Activated CD8-positive, alpha-beta T cell treated with anti-CD3 and anti-CD28 coated beads for 36 hours (primary cell): ENCODE measurements at regions not wholly inside any gene's neighbourhood (a gene's known extent, or its start where the extent isn't known, plus 50 kb on each side); places are given as distances from the start of the nearest gene placed in this dataset.

ENCODE experiments used
- ATAC-seq: fragments of 200-7000 bp; cut with Tn5 transposase; one replicate; pipeline ENCODE4 v1.10.0; 2021; ENCODE audit warnings: mild to moderate bottlenecking, moderate library complexity
- CTCF ChIA-PET: fragments of 350-600 bp; sonication (Branson Sonifier 250); formaldehyde crosslinking; loops from one replicate; lab custom pipeline; 2021; ENCODE audit warnings: antibody characterized with exemption; lab: Charles Lee
- POLR2A ChIA-PET: fragments of 350-600 bp; sonication (Branson Sonifier 250); formaldehyde crosslinking; loops from one replicate; lab custom pipeline; 2021; ENCODE audit warnings: antibody characterized with exemption; lab: Charles Lee
- DNase-seq: peaks from one replicate; pipeline ENCODE4 v3.0.0-alpha.2; 2020
- H3K27ac Mint-ChIP-seq: one replicate; pipeline ENCODE4 v1.8.0; 2021; ENCODE audit warnings: mild to moderate bottlenecking, mixed read lengths
- H3K27me3 Mint-ChIP-seq: one replicate; pipeline ENCODE4 v1.8.0; 2021; ENCODE audit warnings: mixed read lengths
- H3K36me3 Mint-ChIP-seq: one replicate; pipeline ENCODE4 v1.8.0; 2021; ENCODE audit warnings: low read depth, mixed read lengths
- H3K4me1 Mint-ChIP-seq: one replicate; pipeline ENCODE4 v1.8.0; 2021; ENCODE audit warnings: low read depth, mixed read lengths
- H3K4me3 Mint-ChIP-seq: one replicate; pipeline ENCODE4 v1.8.0; 2021; ENCODE audit warnings: mild to moderate bottlenecking, moderate library complexity, mixed read lengths
- H3K9me3 Mint-ChIP-seq: one replicate; pipeline ENCODE4 v1.8.0; 2021; ENCODE audit warnings: mixed read lengths
- CTCF ChIP-seq: fragments of 200-600 bp; IDR thresholded peaks from one replicate; pipeline ENCODE4 v1.8.0; 2022; ENCODE audit warnings: antibody characterized with exemption, mild to moderate bottlenecking
- intact Hi-C: fragments of 100-400 bp; cut with micrococcal nuclease; formaldehyde crosslinking; loops from one replicate; pipeline ENCODE4 v1.10.0; 2022

DNA sequence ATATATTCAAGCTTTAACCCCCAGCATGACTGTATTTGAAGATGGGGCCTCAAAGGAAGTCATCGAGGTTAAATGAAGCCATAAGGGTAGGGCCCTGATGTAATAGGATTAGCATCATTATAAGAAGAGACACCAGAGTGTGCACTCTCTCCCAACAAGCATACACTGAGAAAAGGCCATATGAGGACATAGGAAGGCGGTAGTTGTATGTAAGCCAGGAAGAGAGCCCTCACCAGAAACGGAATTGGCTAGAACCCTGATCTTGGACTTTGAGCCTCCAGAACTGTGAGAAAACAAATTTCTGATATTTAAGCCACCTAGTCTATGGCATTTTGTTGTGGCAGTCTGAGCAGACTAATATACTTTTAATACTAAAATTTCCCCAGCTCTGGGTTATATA, 150.1 kb upstream of the STXBP5 start:
- Mint-ChIP-seq H3K27me3 (no peaks in the 10 kb centered on the region), H3K4me1 (peaks cover 12% of the 10 kb centered on the region), H3K9me3 (no peaks in the 10 kb centered on the region), H3K36me3 (no peaks in the 10 kb centered on the region), H3K27ac (no peak overlapping the region), H3K4me3 (no peak overlapping the region)
- no peak for TF ChIP-seq CTCF
- intact Hi-C loops: no loop called here
- DNase-seq (no peak), ATAC-seq (no peak)
- POLR2A ChIA-PET: no interaction called here
- CTCF ChIA-PET: no interaction called here

GRCh38 chr6:147054871-147055270, 149.3 kb upstream of the STXBP5 start:
- ATAC-seq: no peak
- CTCF ChIA-PET: no interaction called here
- POLR2A ChIA-PET: no interaction called here
- DNase-seq: no peak
- H3K27me3 Mint-ChIP-seq: no peaks in the 10 kb centered on the region
- TF ChIP-seq CTCF: no peak
- H3K27ac Mint-ChIP-seq: no peak overlapping the region
- no peaks in the 10 kb centered on the region for H3K36me3 Mint-ChIP-seq
- intact Hi-C loops: no loop called here
- H3K4me1 Mint-ChIP-seq: peaks cover 12% of the 10 kb centered on the region
- no peak overlapping the region for H3K4me3 Mint-ChIP-seq
- no peaks in the 10 kb centered on the region for H3K9me3 Mint-ChIP-seq

DNA sequence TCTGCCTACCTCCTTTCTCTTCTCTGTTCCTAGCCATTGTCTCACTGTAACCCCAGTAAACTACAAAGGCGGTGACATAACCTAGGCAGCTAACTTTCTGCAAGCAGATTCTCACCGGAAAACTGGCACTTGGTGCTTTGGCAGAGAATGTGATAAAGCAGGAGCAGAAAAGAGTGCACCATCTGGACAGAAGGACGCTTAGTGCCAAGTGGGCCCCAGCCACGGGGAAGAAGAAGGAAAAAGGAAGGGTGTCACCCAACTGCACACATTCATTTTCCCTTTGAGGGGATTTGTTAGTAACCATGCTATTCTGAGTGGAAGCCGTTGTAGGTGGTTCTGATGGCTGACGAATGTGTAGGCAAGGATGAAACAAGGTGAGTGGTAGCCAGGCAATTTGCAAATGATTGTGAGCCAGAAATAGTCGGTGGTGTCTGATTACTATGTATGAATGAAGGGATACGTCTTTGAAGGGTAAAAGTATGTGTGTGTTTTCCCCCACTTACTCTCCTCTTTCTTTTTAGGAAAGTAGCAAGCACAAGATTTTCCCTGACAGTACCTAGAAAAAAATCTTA, 148.3 kb upstream of the STXBP5 start:
- Mint-ChIP-seq H3K36me3 (no peaks in the 10 kb centered on the region), H3K27ac (peak overlapping the region; percentile 3), H3K4me1 (peaks cover 12% of the 10 kb centered on the region), H3K4me3 (no peak overlapping the region), H3K27me3 (no peaks in the 10 kb centered on the region), H3K9me3 (no peaks in the 10 kb centered on the region)
- CTCF ChIA-PET: no interaction called here
- POLR2A ChIA-PET: no interaction called here
- intact Hi-C loops: no loop called here
- DNase-seq (no peak), ATAC-seq (peak; percentile 37)
- TF ChIP-seq CTCF: no peak

DNA sequence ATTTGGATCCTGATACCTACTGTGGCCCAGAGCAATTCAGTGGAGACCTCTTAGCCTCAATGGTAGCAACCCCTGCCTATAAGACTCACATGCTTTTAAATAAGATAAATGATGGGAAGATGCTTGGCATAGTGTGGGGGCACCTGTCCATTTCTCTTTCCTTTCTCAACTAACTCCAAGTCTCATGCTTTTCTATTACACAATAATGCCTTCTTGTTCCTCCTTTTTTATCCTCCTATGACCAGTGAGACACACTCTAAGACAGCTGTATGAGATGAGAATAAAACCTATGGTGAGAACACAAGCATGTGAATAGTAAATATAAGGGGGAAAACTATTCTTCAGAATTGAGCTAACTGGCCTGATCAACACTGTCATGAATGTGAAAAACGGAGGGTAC, 147.0 kb upstream of the STXBP5 start:
- CTCF ChIA-PET: no interaction called here
- Mint-ChIP-seq H3K4me3 (no peak overlapping the region), H3K27me3 (no peaks in the 10 kb centered on the region), H3K27ac (no peak overlapping the region), H3K9me3 (no peaks in the 10 kb centered on the region), H3K36me3 (no peaks in the 10 kb centered on the region), H3K4me1 (peaks cover 12% of the 10 kb centered on the region)
- POLR2A ChIA-PET: no interaction called here
- DNase-seq (no peak), ATAC-seq (no peak)
- no peak for TF ChIP-seq CTCF
- intact Hi-C loops: no loop called here

DNA sequence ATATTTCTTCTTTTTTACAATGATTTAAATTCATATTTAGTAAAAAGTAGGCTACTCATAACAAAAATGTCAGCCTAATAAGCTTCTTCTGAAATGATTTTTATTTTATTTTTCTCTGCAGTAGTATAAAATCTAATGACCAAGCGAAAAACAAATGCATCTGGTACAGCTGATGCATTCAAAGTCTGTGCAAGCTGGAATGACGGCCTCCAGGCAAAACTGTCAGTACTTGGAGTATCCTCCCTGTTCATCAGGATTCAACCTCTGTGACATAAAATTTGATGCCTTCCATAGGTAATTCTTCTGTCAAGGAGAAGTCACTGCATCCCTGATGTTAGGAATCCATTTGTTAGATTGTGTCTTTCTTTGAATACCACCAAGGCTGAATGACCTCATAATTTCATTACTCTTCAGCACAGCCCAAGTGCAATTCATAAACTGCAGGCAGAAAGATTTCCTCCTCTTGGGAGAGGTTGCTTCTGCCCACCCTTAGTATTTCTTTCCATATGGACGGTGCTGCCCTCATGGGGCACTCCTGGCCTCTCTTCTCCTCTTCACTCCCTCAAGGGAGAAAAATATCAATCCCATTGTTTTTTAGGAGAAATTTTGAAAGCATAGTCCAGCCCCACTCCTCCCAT, 146.4 kb upstream of the STXBP5 start:
- intact Hi-C loops: no loop called here
- ChIA-PET CTCF (interaction anchor here (1.0 to 1.2 kb wide), 2 partner anchors 8 to 10 kb away, joined by 3 read pairs; no protein-coding TSS in a partner anchor), POLR2A (no interaction called here)
- no peak overlapping the region for H3K4me3 Mint-ChIP-seq
- DNase-seq: no peak
- no peak for ATAC-seq
- H3K9me3 Mint-ChIP-seq: no peaks in the 10 kb centered on the region
- no peaks in the 10 kb centered on the region for H3K36me3 Mint-ChIP-seq
- no peaks in the 10 kb centered on the region for H3K27me3 Mint-ChIP-seq
- H3K27ac Mint-ChIP-seq: no peak overlapping the region
- TF ChIP-seq CTCF: no peak
- H3K4me1 Mint-ChIP-seq: peaks cover 12% of the 10 kb centered on the region
